Erythroblast (primary cell): ENCODE measurements at regions not wholly inside any gene's neighbourhood (a gene's known extent, or its start where the extent isn't known, plus 50 kb on each side); places are given as distances from the start of the nearest gene placed in this dataset.

ENCODE experiments used
- GATA1 ChIP-seq: IDR thresholded peaks from 2 replicates; pipeline ENCODE4 v1.6.1; 2011; ENCODE audit warnings: low read depth, mild to moderate bottlenecking, control low read depth, low read length, moderate library complexity
- POLR2A ChIP-seq: IDR thresholded peaks from 2 replicates; pipeline ENCODE4 v1.6.1; 2011; ENCODE audit warnings: mild to moderate bottlenecking, low read length

- TF ChIP-seq POLR2A (no peak), GATA1 (no peak)
These were observed 473.9 kb upstream of the PPP2R3A start for GRCh38 chr3:135491491-135492205.
